ENCODE measurements at regions not wholly inside any gene's neighbourhood (a gene's known extent, or its start where the extent isn't known, plus 50 kb on each side); places are given as distances from the start of the nearest gene placed in this dataset.
A peak's percentile ranks its signal among the peaks of the same experiment; 100 is the strongest.

GRCh38 chr3:23128655-23129054, 74.5 kb upstream of the UBE2E2 start:
- WGBS, 2 donors (ENCODE audit: low coverage in 1 of 2): 75% methylated on average over 2 of the region's 2 CpGs; no CpG with 5 or more reads in 1 of the 2 donors
- TF ChIP-seq EP300 (IDR thresholded peaks at IDR 0.05): no peak
- no peak for TF ChIP-seq POLR2A (IDR thresholded peaks at IDR 0.05)
- TF ChIP-seq CTCF (IDR thresholded peaks at IDR 0.05): no peak
- TF ChIP-seq POLR2AphosphoS5 (IDR thresholded peaks at IDR 0.05): no peak
- Histone ChIP-seq H3K9me3 (no peaks in the 10 kb centered on the region), H3K4me1 (peaks cover 0 to 15% (median 0%) of the 10 kb centered on the region in 3 donors), H3K36me3 (no peaks in the 10 kb centered on the region), H3K27me3 (no peaks in the 10 kb centered on the region), H3K27ac (no peak overlapping the region), H3K4me3 (no peak overlapping the region)
- no peak for ATAC-seq

DNA sequence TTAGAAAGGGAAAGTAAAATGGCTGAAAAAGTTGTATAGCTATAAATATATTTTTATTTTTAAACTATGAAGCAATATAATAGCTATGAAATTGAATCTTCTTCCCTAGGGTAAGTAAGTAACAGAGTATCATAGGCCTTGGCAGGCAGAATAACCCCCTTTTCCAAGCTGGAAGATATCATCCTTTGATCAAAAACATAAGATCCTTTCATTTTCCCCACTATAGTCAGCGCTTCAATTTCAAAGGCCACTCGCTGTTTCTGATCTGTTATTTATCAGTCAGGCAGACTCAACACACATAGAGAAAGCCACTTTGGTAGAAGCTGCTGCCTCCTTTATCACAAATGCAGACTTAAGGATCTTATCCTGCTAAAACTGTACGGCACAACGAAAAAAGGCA, 74.0 kb upstream of the UBE2E2 start:
- TF ChIP-seq EP300 (IDR thresholded peaks at IDR 0.05): no peak
- no peak for TF ChIP-seq POLR2A (IDR thresholded peaks at IDR 0.05)
- TF ChIP-seq POLR2AphosphoS5 (IDR thresholded peaks at IDR 0.05): no peak
- no peak for TF ChIP-seq CTCF (IDR thresholded peaks at IDR 0.05)
- 25% methylated on average over 4 of the region's 4 CpGs; no CpG with 5 or more reads in 1 of the 2 donors for WGBS, 2 donors (ENCODE audit: low coverage in 1 of 2)
- Histone ChIP-seq H3K4me1 (peaks cover 0 to 15% (median 0%) of the 10 kb centered on the region in 3 donors), H3K9me3 (no peaks in the 10 kb centered on the region), H3K27me3 (no peaks in the 10 kb centered on the region), H3K4me3 (peak overlapping the region in 1 of 2 donors; percentile 13), H3K36me3 (no peaks in the 10 kb centered on the region), H3K27ac (peak overlapping the region in 2 of 4 donors; percentile 19 to 30)
- ATAC-seq: no peak

GRCh38 chr3:23129817-23130216, 73.3 kb upstream of the UBE2E2 start:
- H3K4me3 ChIP-seq: peak overlapping the region in 1 of 2 donors; percentile 13
- 39 to 53% methylated on average over 3 of the region's 3 CpGs for WGBS, 2 donors (ENCODE audit: low coverage in 1 of 2)
- H3K4me1 ChIP-seq: peaks cover 0 to 15% (median 0%) of the 10 kb centered on the region in 3 donors
- no peaks in the 10 kb centered on the region for H3K27me3 ChIP-seq
- H3K36me3 ChIP-seq: no peaks in the 10 kb centered on the region
- H3K27ac ChIP-seq: peak overlapping the region in 1 of 4 donors; percentile 30
- H3K9me3 ChIP-seq: no peaks in the 10 kb centered on the region
- no peak for ATAC-seq
- TF ChIP-seq CTCF (IDR thresholded peaks at IDR 0.05) (no peak), POLR2A (IDR thresholded peaks at IDR 0.05) (no peak), EP300 (IDR thresholded peaks at IDR 0.05) (no peak), POLR2AphosphoS5 (IDR thresholded peaks at IDR 0.05) (no peak)

DNA sequence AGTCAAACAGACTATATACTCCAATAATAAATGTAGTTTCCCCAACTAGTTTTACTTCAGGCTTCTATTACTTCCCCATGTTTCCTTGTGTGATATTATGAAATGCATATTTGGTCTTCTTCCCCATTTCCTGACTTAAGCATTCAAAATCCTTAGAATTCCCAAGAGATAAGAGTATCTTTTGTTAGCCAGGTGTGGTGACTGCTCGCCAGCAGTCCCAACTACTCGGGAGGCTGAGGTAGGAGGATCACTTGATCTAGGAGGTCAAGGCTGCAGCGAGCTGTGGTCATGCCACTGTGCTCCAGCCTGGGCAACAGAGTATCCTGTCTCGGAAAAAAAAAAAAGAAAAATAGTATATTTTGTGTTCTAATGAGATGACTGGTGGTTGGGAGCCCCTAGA, 72.7 kb upstream of the UBE2E2 start:
- H3K4me1 ChIP-seq: peaks cover 0 to 15% (median 0%) of the 10 kb centered on the region in 3 donors
- 85% methylated on average over 4 of the region's 4 CpGs; no CpG with 5 or more reads in 1 of the 2 donors for WGBS, 2 donors (ENCODE audit: low coverage in 1 of 2)
- H3K27ac ChIP-seq: no peak overlapping the region
- H3K36me3 ChIP-seq: no peaks in the 10 kb centered on the region
- H3K27me3 ChIP-seq: no peaks in the 10 kb centered on the region
- H3K9me3 ChIP-seq: no peaks in the 10 kb centered on the region
- no peak for ATAC-seq
- H3K4me3 ChIP-seq: no peak overlapping the region
- no peak for TF ChIP-seq EP300 (IDR thresholded peaks at IDR 0.05)
- TF ChIP-seq POLR2A (IDR thresholded peaks at IDR 0.05): no peak
- TF ChIP-seq POLR2AphosphoS5 (IDR thresholded peaks at IDR 0.05): no peak
- no peak for TF ChIP-seq CTCF (IDR thresholded peaks at IDR 0.05)

GRCh38 chr3:23135026-23135785, 67.9 kb upstream of the UBE2E2 start:
- no peak for ATAC-seq
- H3K4me3 ChIP-seq: no peak overlapping the region
- no peak for TF ChIP-seq POLR2AphosphoS5 (IDR thresholded peaks at IDR 0.05)
- no peak for TF ChIP-seq CTCF (IDR thresholded peaks at IDR 0.05)
- TF ChIP-seq POLR2A (IDR thresholded peaks at IDR 0.05): no peak
- no peak for TF ChIP-seq EP300 (IDR thresholded peaks at IDR 0.05)
- WGBS, 2 donors (ENCODE audit: low coverage in 1 of 2): 71 to 81% methylated on average over 5 to 8 of the region's 12 CpGs
- no peaks in the 10 kb centered on the region for H3K27me3 ChIP-seq
- no peaks in the 10 kb centered on the region for H3K4me1 ChIP-seq
- no peaks in the 10 kb centered on the region for H3K36me3 ChIP-seq
- H3K9me3 ChIP-seq: peaks cover 0 to 6% (median 0%) of the 10 kb centered on the region in 3 donors
- no peak overlapping the region for H3K27ac ChIP-seq

All from gastroesophageal sphincter (tissue), 4 donors.